ENCODE measurements at regions not wholly inside any gene's neighbourhood (a gene's known extent, or its start where the extent isn't known, plus 50 kb on each side); places are given as distances from the start of the nearest gene placed in this dataset.
"Not testable (repeated sequence)": the region's sequence is repeated elsewhere in the genome, so short reads cannot be mapped to it uniquely, and the experiment has no call there.

GRCh38 chr5:50576686-50577256 is 89.7 kb upstream of the PARP8 start:
- Histone ChIP-seq H3K18ac (ENCODE audit: low read length) (no peak overlapping the region), H3K4me2 (ENCODE audit: low read length) (no peak overlapping the region)
- no peak for DNase-seq

GRCh38 chr5:50580506-50580905 is 85.9 kb upstream of the PARP8 start:
- Histone ChIP-seq H3K9ac (ENCODE audit: low read length) (no peak overlapping the region), H3K79me2 (ENCODE audit: control insufficient read depth, insufficient read depth, low read length) (no peaks in the 10 kb centered on the region), H3K18ac (ENCODE audit: low read length) (no peak overlapping the region), H4K5ac (ENCODE audit: low read length) (no peak overlapping the region), H3K56ac (ENCODE audit: low read length) (no peak overlapping the region), H3K27ac (ENCODE audit: low read depth, low read length) (no peak overlapping the region), H3K27me3 (ENCODE audit: insufficient read depth, low read length, poor library complexity) (no peaks in the 10 kb centered on the region), H3K4ac (ENCODE audit: low read depth, low read length) (no peak overlapping the region), H3K36me3 (ENCODE audit: control insufficient read depth, insufficient read depth, low read length) (no peaks in the 10 kb centered on the region), H2BK5ac (ENCODE audit: low read length) (no peak overlapping the region), H3K4me1 (ENCODE audit: control insufficient read depth, low read depth, low read length) (no peaks in the 10 kb centered on the region), H2BK120ac (ENCODE audit: low read depth, low read length) (no peak overlapping the region), H4K8ac (ENCODE audit: low read depth, low read length) (no peak overlapping the region), H2BK15ac (replicated peaks; ENCODE audit: low read depth) (no peak overlapping the region), H3K79me1 (ENCODE audit: low read length) (no peaks in the 10 kb centered on the region), H3K4me3 (ENCODE audit: low read length) (no peak overlapping the region), H3K4me2 (ENCODE audit: low read length) (no peak overlapping the region), H3K23ac (ENCODE audit: low read length) (no peak overlapping the region), H2AK5ac (ENCODE audit: low read length) (no peak overlapping the region)
- DNase-seq: no peak
- no CpG with 5 or more reads among the region's 6 CpGs for WGBS (ENCODE audit: extremely low coverage, insufficient coverage, low lambda C conversion rate)

More at GRCh38 chr5:50576686-50577256, 89.7 kb upstream of the PARP8 start:
- Histone ChIP-seq H3K79me1 (ENCODE audit: low read length) (no peaks in the 10 kb centered on the region), H3K27me3 (ENCODE audit: insufficient read depth, low read length, poor library complexity) (no peaks in the 10 kb centered on the region), H2BK5ac (ENCODE audit: low read length) (no peak overlapping the region), H3K23ac (ENCODE audit: low read length) (no peak overlapping the region), H3K36me3 (ENCODE audit: control insufficient read depth, insufficient read depth, low read length) (no peaks in the 10 kb centered on the region), H2AK5ac (ENCODE audit: low read length) (no peak overlapping the region), H3K79me2 (ENCODE audit: control insufficient read depth, insufficient read depth, low read length) (no peaks in the 10 kb centered on the region), H4K5ac (ENCODE audit: low read length) (no peak overlapping the region), H3K4me3 (ENCODE audit: low read length) (no peak overlapping the region), H2BK120ac (ENCODE audit: low read depth, low read length) (no peak overlapping the region), H3K4me1 (ENCODE audit: control insufficient read depth, low read depth, low read length) (no peaks in the 10 kb centered on the region), H3K9ac (ENCODE audit: low read length) (no peak overlapping the region), H3K27ac (ENCODE audit: low read depth, low read length) (no peak overlapping the region), H2BK15ac (replicated peaks; ENCODE audit: low read depth) (no peak overlapping the region), H3K56ac (ENCODE audit: low read length) (no peak overlapping the region), H3K4ac (ENCODE audit: low read depth, low read length) (no peak overlapping the region), H4K8ac (ENCODE audit: low read depth, low read length) (no peak overlapping the region)
- no CpG with 5 or more reads among the region's 1 CpG for WGBS (ENCODE audit: extremely low coverage, insufficient coverage, low lambda C conversion rate)

GRCh38 chr5:50581845-50582244 is 84.6 kb upstream of the PARP8 start:
- H4K8ac ChIP-seq (ENCODE audit: low read depth, low read length); DNase-seq; H2AK5ac ChIP-seq (ENCODE audit: low read length); H3K56ac ChIP-seq (ENCODE audit: low read length); H3K79me2 ChIP-seq (ENCODE audit: control insufficient read depth, insufficient read depth, low read length); H2BK5ac ChIP-seq (ENCODE audit: low read length); H3K18ac ChIP-seq (ENCODE audit: low read length); H3K23ac ChIP-seq (ENCODE audit: low read length); H2BK15ac ChIP-seq (replicated peaks; ENCODE audit: low read depth); H3K36me3 ChIP-seq (ENCODE audit: control insufficient read depth, insufficient read depth, low read length); H3K4me1 ChIP-seq (ENCODE audit: control insufficient read depth, low read depth, low read length); H3K4me3 ChIP-seq (ENCODE audit: low read length); H3K9ac ChIP-seq (ENCODE audit: low read length); H3K4ac ChIP-seq (ENCODE audit: low read depth, low read length); H3K79me1 ChIP-seq (ENCODE audit: low read length); H2BK120ac ChIP-seq (ENCODE audit: low read depth, low read length); H4K5ac ChIP-seq (ENCODE audit: low read length); H3K4me2 ChIP-seq (ENCODE audit: low read length); H3K27me3 ChIP-seq (ENCODE audit: insufficient read depth, low read length, poor library complexity); H3K27ac ChIP-seq (ENCODE audit: low read depth, low read length): not testable (repeated sequence)
- WGBS (ENCODE audit: extremely low coverage, insufficient coverage, low lambda C conversion rate): no CpG with 5 or more reads among the region's 1 CpG

- DNase-seq: no peak
- no peak overlapping the region for H2BK5ac ChIP-seq (ENCODE audit: low read length)
Observed at GRCh38 chr5:50582699-50583098, 83.7 kb upstream of the PARP8 start.

GRCh38 chr5:50583621-50584020 is 82.8 kb upstream of the PARP8 start:
- Histone ChIP-seq H3K36me3 (ENCODE audit: control insufficient read depth, insufficient read depth, low read length) (no peaks in the 10 kb centered on the region), H4K8ac (ENCODE audit: low read depth, low read length) (no peak overlapping the region), H3K79me2 (ENCODE audit: control insufficient read depth, insufficient read depth, low read length) (no peaks in the 10 kb centered on the region), H3K4me1 (ENCODE audit: control insufficient read depth, low read depth, low read length) (no peaks in the 10 kb centered on the region), H3K23ac (ENCODE audit: low read length) (no peak overlapping the region), H3K27me3 (ENCODE audit: insufficient read depth, low read length, poor library complexity) (no peaks in the 10 kb centered on the region), H2BK5ac (ENCODE audit: low read length) (no peak overlapping the region), H2BK15ac (replicated peaks; ENCODE audit: low read depth) (no peak overlapping the region), H3K4me2 (ENCODE audit: low read length) (no peak overlapping the region), H2BK120ac (ENCODE audit: low read depth, low read length) (no peak overlapping the region), H3K4me3 (ENCODE audit: low read length) (no peak overlapping the region), H3K79me1 (ENCODE audit: low read length) (no peaks in the 10 kb centered on the region), H3K27ac (ENCODE audit: low read depth, low read length) (no peak overlapping the region), H2AK5ac (ENCODE audit: low read length) (no peak overlapping the region), H3K56ac (ENCODE audit: low read length) (no peak overlapping the region), H3K9ac (ENCODE audit: low read length) (no peak overlapping the region), H4K5ac (ENCODE audit: low read length) (no peak overlapping the region), H3K18ac (ENCODE audit: low read length) (no peak overlapping the region), H3K4ac (ENCODE audit: low read depth, low read length) (no peak overlapping the region)
- no CpG with 5 or more reads among the region's 3 CpGs for WGBS (ENCODE audit: extremely low coverage, insufficient coverage, low lambda C conversion rate)
- peak; percentile 75 for DNase-seq

More at GRCh38 chr5:50582699-50583098, 83.7 kb upstream of the PARP8 start:
- no peak overlapping the region for H3K56ac ChIP-seq (ENCODE audit: low read length)
- no peak overlapping the region for H3K18ac ChIP-seq (ENCODE audit: low read length)
- no peak overlapping the region for H4K5ac ChIP-seq (ENCODE audit: low read length)
- no peaks in the 10 kb centered on the region for H3K79me2 ChIP-seq (ENCODE audit: control insufficient read depth, insufficient read depth, low read length)
- H3K79me1 ChIP-seq (ENCODE audit: low read length): no peaks in the 10 kb centered on the region
- H3K4ac ChIP-seq (ENCODE audit: low read depth, low read length): no peak overlapping the region
- H4K8ac ChIP-seq (ENCODE audit: low read depth, low read length): no peak overlapping the region
- H3K36me3 ChIP-seq (ENCODE audit: control insufficient read depth, insufficient read depth, low read length): no peaks in the 10 kb centered on the region
- WGBS (ENCODE audit: extremely low coverage, insufficient coverage, low lambda C conversion rate): 100% methylated on average over 1 of the region's 2 CpGs
- H3K27ac ChIP-seq (ENCODE audit: low read depth, low read length): no peak overlapping the region
- H3K4me1 ChIP-seq (ENCODE audit: control insufficient read depth, low read depth, low read length): no peaks in the 10 kb centered on the region
- no peak overlapping the region for H2BK15ac ChIP-seq (replicated peaks; ENCODE audit: low read depth)
- no peak overlapping the region for H2BK120ac ChIP-seq (ENCODE audit: low read depth, low read length)
- no peak overlapping the region for H3K4me2 ChIP-seq (ENCODE audit: low read length)
- no peaks in the 10 kb centered on the region for H3K27me3 ChIP-seq (ENCODE audit: insufficient read depth, low read length, poor library complexity)
- H3K23ac ChIP-seq (ENCODE audit: low read length): no peak overlapping the region
- H3K4me3 ChIP-seq (ENCODE audit: low read length): no peak overlapping the region
- no peak overlapping the region for H3K9ac ChIP-seq (ENCODE audit: low read length)
- no peak overlapping the region for H2AK5ac ChIP-seq (ENCODE audit: low read length)

- peak; percentile 23 for DNase-seq
- not testable (repeated sequence) for H3K4ac ChIP-seq (ENCODE audit: low read depth, low read length); H3K27ac ChIP-seq (ENCODE audit: low read depth, low read length); H2AK5ac ChIP-seq (ENCODE audit: low read length); H3K18ac ChIP-seq (ENCODE audit: low read length); H3K79me1 ChIP-seq (ENCODE audit: low read length); H3K79me2 ChIP-seq (ENCODE audit: control insufficient read depth, insufficient read depth, low read length); H3K23ac ChIP-seq (ENCODE audit: low read length); H2BK5ac ChIP-seq (ENCODE audit: low read length); H3K56ac ChIP-seq (ENCODE audit: low read length); H3K9ac ChIP-seq (ENCODE audit: low read length); H3K4me2 ChIP-seq (ENCODE audit: low read length); H3K36me3 ChIP-seq (ENCODE audit: control insufficient read depth, insufficient read depth, low read length); H3K4me1 ChIP-seq (ENCODE audit: control insufficient read depth, low read depth, low read length); H2BK120ac ChIP-seq (ENCODE audit: low read depth, low read length); H2BK15ac ChIP-seq (replicated peaks; ENCODE audit: low read depth); H3K27me3 ChIP-seq (ENCODE audit: insufficient read depth, low read length, poor library complexity); H3K4me3 ChIP-seq (ENCODE audit: low read length); H4K5ac ChIP-seq (ENCODE audit: low read length)
- WGBS (ENCODE audit: extremely low coverage, insufficient coverage, low lambda C conversion rate): no CpG with 5 or more reads among the region's 6 CpGs
- peak overlapping the region; percentile 56 for H4K8ac ChIP-seq (ENCODE audit: low read depth, low read length)
Observed at GRCh38 chr5:50588471-50588870, 78.0 kb upstream of the PARP8 start.
